Activated CD4-positive, CD25-positive, alpha-beta regulatory T cell (primary cell): ENCODE measurements at regions not wholly inside any gene's neighbourhood (a gene's known extent, or its start where the extent isn't known, plus 50 kb on each side); places are given as distances from the start of the nearest gene placed in this dataset.
"Not testable (repeated sequence)": the region's sequence is repeated elsewhere in the genome, so short reads cannot be mapped to it uniquely, and the experiment has no call there.

Experiments
- DNase-seq, 4 experiments: peaks; one replicate each; lab custom pipeline; 2025; lab: John Stamatoyannopoulos, UW

DNA sequence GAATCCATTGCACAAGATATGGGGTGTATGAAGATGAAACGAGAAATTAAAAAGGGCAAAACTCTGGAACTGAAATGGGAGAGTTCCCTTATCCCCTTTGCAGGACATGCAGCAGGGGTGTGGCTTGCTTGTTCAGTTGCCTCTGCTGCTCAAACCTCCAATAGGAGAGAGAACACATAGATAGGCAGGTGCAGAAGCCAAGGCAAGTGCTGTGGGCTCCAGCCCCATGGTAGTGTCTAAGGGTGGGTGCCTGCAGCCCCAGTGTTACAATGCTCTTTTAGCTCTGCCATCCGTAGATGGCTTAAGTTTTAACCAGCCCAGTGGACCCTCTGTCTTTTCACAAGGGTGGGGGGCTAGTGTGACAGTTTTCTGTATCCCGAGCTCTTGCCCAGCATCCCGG lies 69.7 kb downstream of the CMAS start:
- no peak for DNase-seq

DNA sequence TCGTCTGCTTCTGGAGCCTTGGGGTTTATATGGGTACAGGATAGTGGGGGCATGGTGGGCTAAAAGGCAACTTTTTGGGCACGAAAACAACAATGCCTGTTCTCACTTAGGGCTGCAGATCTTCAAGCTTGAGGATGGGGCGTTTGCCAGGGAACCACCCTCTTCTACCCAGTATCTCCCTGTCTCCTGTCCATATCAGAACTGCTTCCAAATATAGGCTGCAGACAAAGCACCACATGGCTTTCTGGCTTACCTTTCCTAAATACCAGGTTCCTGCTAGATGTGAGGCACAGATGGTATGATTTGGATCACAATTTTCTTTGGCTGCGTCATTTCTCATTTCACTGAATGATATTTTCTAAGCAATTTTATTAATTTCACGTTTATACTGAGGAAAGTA lies 70.4 kb downstream of the CMAS start:
- no peak for DNase-seq

DNA sequence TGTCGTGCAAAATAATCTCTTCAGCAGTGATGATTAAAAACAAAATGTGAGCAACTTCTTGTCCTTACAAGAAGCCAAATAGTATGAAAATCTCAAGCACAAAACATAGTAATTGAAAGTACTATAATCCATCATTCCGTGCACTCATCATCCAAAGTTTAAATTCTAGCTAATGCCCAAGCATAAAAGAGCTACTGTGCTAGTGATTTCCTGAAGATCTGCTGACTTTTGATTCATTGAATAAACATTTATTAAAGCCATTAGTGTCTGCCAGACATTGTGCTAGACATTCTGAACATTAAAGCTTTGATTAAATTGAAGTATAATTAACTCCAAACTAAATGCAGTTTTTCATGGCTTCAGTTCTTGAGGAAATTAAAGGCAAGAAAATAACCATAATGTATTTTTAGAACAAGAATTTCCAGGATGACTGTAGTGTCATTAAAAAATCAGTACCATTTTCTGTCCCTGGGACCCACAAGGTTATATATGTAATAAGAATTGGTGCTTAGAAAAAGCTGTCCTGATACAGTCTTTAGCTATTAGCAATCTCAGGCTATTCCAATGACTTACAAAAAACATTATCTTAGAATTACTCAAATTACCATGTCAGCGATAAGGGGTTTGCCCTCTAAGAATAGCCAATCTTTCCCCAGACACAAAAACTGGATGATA lies 71.7 kb downstream of the CMAS start:
- DNase-seq: no peak

- no peak for DNase-seq
Measured at GRCh38 chr12:22118238-22118790, 72.3 kb downstream of the CMAS start.

DNA sequence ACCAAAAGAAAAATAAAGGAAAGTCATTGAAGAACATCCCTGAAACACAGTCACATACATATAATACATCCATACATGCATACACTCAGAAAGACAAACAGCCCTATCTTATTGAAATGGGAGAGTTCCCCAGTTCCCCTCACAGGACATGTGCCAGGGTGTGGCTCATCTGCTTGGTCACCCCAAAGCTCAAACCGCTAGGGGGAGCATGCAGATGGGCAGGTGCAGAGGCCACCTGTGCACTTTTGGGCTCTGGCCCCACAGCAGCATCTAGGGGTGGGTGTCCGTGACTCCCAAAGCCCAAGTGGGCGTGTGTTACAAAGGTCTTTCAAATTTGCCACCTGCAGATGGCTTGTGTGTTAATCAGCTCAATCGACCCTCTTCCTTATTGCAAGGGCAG lies 75.2 kb downstream of the CMAS start:
- DNase-seq: peak in 2 of 4 experiments; percentile 10 to 13

DNA sequence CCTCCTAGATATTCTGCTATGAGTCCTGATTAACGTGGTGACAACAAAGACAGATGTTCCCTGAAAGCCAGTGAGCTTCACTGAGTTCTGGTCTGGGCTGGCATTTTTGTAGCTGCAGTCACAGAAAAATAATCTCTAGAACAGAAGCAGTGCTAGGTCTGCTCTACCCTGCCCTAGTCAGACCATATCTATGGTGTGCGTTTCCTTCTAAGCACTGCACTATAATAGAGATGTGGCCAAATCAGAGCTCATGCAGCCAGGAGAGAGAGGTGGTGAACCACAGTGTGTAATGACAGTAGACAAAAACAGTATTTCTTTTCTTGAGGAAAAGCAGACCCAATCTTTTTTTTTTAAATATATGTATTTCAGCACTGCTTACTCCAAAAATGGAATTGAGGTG lies 76.3 kb downstream of the CMAS start:
- DNase-seq: no peak

DNA sequence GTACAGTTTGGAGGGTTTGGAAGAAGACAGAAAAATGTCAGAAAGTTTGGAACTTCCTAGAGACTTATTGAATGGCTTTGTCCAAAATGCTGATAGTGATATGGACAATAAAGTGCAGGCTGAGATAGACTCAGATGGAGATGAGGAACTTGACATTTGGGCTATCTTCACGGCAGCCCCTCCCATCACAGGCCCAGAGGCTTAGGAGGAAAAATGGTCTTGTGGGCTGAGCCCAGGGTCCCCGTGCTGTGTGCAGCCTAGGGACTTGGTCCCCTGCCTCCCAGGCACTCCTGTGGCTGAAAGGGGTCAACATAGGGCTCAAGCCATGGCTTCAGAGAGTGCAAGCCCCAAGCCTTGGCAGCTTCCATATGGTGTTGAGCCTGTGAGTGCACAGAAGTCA lies 79.0 kb downstream of the CMAS start:
- no peak for DNase-seq

DNA sequence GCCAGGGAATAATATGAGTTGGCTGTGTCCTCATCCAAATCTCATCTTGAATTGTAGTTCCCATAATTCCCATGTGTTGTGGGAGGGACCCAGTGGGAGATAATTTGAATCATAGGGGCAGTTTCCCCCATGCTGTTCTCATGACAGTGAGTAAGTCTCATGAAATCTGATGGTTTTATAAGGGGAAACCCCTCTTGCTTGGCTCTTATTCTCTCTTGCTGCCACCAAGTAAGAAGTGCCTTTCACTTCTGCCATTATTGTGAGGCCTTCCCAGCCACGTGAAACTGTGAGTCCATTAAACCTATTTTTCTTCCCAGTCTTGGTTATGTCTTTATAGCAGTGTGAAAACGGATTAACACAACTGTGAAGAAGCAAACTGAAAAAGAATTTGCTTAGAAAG lies 80.1 kb downstream of the CMAS start:
- not testable (repeated sequence) for DNase-seq

DNA sequence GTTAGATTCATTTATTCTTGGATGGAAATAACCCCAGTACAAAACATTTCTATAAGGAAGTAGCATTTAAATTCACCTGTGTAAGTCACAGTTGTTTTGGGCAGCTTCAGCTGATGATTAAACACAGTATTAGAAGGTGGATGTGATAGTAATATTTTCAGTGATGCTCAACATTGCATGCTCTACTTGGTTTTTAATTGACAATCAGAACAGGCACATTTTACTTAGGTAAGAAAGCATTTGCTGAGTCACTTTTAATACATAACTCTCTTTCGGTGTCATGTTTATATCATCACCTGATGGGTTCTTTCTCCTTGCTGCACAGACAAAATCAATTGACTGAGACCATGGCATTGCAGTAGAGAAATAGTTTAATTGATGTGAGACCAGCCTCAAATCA lies 80.7 kb downstream of the CMAS start:
- no peak for DNase-seq

DNA sequence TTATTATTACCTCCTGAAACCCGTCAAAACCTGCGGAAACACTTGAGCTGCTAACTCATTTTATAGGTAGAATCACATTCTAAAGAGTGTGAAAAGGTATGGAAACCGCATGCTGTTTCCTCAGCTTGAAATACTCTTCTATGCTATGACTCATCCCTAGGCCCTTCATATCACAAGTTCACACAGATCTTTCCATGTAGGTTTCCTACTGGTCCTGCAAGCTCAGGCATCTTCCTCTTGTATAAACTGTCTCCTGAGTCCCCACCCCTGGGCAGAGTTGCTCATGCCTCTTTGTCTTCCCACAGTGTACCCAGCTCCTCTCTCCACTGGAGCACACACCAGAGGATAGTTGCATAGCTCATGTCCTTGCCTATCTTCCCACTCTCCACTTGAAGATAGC lies 84.7 kb downstream of the CMAS start:
- no peak for DNase-seq

DNA sequence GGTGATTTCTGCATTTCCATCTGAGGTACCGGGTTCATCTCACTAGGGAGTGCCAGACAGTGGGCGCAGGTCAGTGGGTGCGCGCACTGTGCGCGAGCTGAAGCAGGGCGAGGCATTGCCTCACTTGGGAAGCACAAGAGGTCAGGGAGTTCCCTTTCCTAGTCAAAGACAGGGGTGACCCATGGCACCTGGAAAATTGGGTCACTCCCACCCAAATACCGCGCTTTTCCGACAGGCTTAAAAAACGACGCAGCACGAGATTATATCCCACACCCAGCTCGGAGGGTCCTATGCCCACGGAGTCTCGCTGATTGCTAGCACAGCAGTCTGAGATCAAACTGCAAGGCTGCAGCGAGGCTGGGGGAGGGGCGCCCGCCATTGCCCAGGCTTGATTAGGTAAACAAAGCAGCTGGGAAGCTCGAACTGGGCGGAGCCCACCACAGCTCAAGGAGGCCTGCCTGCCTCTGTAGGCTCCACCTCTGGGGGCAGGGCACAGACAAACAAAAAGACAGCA lies 90.6 kb downstream of the CMAS start:
- DNase-seq: not testable (repeated sequence)
